Activated CD4-positive, alpha-beta memory T cell treated with anti-CD3 and anti-CD28 coated beads for 36 hours (primary cell): ENCODE measurements at regions not wholly inside any gene's neighbourhood (a gene's known extent, or its start where the extent isn't known, plus 50 kb on each side); places are given as distances from the start of the nearest gene placed in this dataset.
A peak's percentile ranks its signal among the peaks of the same experiment; 100 is the strongest.
"Not testable (repeated sequence)": the region's sequence is repeated elsewhere in the genome, so short reads cannot be mapped to it uniquely, and the experiment has no call there.

Experiments
- CTCF ChIA-PET: fragments of 350-600 bp; sonication (Branson Sonifier 250); formaldehyde crosslinking; loops from one replicate; lab custom pipeline; 2021; ENCODE audit warnings: antibody characterized with exemption, inconsistent platforms; lab: Charles Lee
- POLR2A ChIA-PET: fragments of 350-600 bp; sonication (Branson Sonifier 250); formaldehyde crosslinking; loops from one replicate; lab custom pipeline; 2021; ENCODE audit warnings: antibody characterized with exemption; lab: Charles Lee
- DNase-seq: peaks from one replicate; pipeline ENCODE4 v3.0.0-alpha.2; 2020
- H3K27ac Mint-ChIP-seq: one replicate; pipeline ENCODE4 v1.8.0; 2021; ENCODE audit warnings: mixed read lengths
- H3K27me3 Mint-ChIP-seq: one replicate; pipeline ENCODE4 v1.8.0; 2021; ENCODE audit warnings: mixed read lengths
- H3K36me3 Mint-ChIP-seq: one replicate; pipeline ENCODE4 v1.8.0; 2021; ENCODE audit warnings: mixed read lengths
- H3K4me1 Mint-ChIP-seq: one replicate; pipeline ENCODE4 v1.8.0; 2021; ENCODE audit warnings: low read depth, mixed read lengths
- H3K4me3 Mint-ChIP-seq: one replicate; pipeline ENCODE4 v1.8.0; 2021; ENCODE audit warnings: mild to moderate bottlenecking, mixed read lengths
- H3K9me3 Mint-ChIP-seq: one replicate; pipeline ENCODE4 v1.8.0; 2021; ENCODE audit warnings: mixed read lengths
- intact Hi-C: fragments of 100-400 bp; cut with micrococcal nuclease; formaldehyde crosslinking; loops from one replicate; pipeline ENCODE4 v1.15.1; 2023

DNA sequence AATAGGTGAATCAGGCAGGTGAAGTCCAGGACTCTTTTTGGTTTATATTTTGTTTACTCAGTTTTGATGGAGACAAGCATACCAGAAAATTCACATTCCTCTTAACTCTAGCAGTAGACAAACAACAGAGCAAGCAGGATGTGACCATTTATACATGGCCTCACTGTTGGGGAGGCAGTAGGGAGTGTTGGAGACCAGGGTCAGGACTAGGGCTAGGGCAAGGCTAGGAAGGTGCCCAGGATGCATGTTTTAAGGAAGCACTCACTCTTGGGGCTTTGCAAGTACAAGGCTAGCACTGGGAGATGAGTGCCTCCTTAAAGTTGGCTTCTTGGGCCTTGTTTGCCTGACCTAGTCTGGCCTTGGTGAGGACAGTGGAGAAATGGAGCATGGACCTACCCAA, 84.5 kb upstream of the PLGLB2 start:
- intact Hi-C loops, DNase-seq, H3K4me3 Mint-ChIP-seq, H3K27me3 Mint-ChIP-seq, H3K4me1 Mint-ChIP-seq, H3K9me3 Mint-ChIP-seq, H3K36me3 Mint-ChIP-seq, POLR2A ChIA-PET, H3K27ac Mint-ChIP-seq, CTCF ChIA-PET: not testable (repeated sequence)

DNA sequence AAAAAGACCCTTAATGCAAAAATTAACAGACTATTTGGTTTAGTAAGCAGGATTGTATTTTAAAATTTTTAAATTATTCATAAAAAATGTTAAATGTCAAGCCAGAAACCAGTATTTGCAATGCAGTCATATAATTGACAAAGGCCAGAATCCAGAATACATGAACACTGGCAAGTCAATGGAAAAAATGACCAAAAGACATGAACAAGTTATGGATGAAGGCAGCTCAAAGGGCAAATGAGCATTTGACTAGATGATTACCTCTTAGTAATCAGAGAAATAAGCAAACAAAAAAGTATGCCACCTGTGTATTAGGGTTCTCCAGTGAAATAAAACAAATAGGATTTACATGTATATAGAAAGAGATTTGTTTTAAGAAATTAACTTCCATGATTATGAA, 80.9 kb upstream of the PLGLB2 start:
- H3K9me3 Mint-ChIP-seq, H3K36me3 Mint-ChIP-seq, H3K27ac Mint-ChIP-seq, H3K27me3 Mint-ChIP-seq, CTCF ChIA-PET, H3K4me3 Mint-ChIP-seq, POLR2A ChIA-PET, DNase-seq, H3K4me1 Mint-ChIP-seq, intact Hi-C loops: not testable (repeated sequence)

DNA sequence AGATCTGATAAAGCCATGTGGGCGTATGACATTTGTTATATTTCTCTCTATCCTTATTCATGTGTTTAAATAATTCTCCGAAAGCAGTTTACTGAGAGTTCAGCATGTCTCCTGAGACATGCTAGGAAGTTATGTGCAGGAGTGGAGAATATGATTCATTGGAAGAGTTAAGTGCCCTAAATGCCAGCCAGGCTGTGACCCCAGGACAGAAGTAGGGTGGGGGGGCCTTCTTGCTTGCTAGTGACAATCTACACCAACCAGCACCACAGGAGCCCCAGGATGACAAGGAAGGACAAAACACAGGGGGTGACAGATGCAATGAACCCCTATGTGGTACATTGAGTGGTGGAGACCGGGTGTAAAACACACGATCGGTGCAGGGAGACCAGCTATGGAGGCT, 79.5 kb upstream of the PLGLB2 start:
- DNase-seq, intact Hi-C loops, H3K27me3 Mint-ChIP-seq, POLR2A ChIA-PET, CTCF ChIA-PET, H3K4me3 Mint-ChIP-seq, H3K9me3 Mint-ChIP-seq, H3K27ac Mint-ChIP-seq, H3K4me1 Mint-ChIP-seq, H3K36me3 Mint-ChIP-seq: not testable (repeated sequence)

DNA sequence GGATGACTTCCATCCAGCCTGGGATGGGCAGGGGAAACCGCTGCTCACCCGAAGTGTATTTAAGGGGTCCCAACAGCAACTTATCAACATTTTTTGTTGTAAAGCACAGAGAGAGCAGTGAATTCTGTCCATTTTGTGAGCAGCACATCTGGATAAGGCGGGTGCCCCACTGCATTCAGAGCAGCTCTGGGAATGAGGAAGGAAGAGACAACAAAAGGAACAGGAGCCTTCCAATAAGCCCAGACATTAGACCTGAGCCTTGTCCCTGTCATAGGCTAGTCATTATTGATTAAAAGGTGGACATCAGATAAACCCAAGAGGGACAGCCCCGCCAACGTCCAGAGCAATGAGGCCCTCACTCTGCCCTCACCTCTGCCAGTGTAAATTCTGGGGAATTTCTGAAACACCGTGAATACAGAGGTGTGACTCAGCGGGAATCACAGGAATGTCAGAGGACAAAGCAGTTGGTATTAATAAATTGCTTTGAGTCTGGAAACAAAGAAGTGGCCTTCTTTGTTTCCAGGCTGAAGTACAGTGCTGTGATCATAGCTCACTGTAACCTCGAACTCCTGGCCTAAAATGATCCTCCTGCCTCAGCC, 78.2 kb upstream of the PLGLB2 start:
- H3K27me3 Mint-ChIP-seq, DNase-seq, H3K27ac Mint-ChIP-seq, H3K4me3 Mint-ChIP-seq, CTCF ChIA-PET, intact Hi-C loops, POLR2A ChIA-PET, H3K36me3 Mint-ChIP-seq, H3K4me1 Mint-ChIP-seq, H3K9me3 Mint-ChIP-seq: not testable (repeated sequence)

DNA sequence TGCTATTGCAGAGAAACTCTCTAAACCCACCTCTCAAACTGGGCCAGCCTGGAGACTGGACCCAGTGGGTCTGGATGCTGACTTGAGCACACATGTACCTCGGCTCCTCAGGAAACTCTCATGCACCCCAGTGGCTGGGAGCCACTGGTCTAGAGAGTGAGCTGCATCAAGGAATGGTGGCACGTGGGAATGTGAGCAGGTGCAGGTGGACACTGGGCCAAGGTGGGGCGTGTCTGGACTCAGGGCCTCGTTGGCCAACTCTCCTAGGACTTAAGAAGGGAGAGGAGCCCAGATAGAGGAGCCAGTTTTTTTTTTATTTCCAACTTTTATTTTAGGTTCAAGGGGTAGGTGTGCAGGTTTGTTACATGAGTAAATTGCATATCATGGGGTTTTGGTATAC, 75.5 kb upstream of the PLGLB2 start:
- intact Hi-C loops, POLR2A ChIA-PET, H3K4me1 Mint-ChIP-seq, CTCF ChIA-PET, H3K27ac Mint-ChIP-seq, H3K9me3 Mint-ChIP-seq, H3K36me3 Mint-ChIP-seq, H3K27me3 Mint-ChIP-seq, H3K4me3 Mint-ChIP-seq, DNase-seq: not testable (repeated sequence)

DNA sequence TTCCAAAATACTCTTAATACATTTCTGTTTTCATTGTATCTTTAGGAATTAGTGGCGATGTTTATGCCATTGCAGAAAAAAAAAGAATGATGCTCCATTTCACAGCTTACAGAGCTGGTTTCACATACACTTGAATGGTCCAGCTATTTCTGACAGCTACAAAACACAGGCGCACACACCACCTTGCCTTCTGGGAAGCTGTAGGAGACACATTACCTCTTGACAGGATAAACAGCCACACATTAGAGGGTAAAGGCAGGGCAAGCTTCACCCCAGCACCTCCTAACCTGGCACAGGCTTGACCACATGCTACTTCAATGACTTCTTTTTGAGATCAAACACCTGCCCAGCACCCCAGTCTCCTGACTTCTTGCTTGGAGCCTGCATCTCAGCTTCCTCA, 73.2 kb upstream of the PLGLB2 start:
- CTCF ChIA-PET, H3K27ac Mint-ChIP-seq: not testable (repeated sequence)

DNA sequence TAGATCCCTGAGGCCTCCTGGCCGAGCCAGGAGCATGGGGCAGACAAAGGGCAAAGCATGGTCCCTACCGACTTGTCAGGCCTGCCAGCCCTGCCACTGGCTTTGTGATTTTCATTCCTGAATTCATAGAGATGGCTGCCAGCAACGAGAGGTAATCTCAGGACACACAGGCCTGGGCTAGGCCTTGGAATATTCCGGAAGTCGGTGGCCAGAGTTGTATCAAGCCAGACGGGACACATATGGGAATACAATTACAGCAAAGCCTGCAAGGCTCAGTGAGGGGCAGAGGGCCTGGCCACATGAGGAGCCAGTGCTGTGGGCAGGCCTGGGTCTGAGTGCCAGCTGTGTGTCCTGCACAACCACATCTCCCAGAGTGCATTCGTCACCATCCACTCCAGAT, 72.4 kb upstream of the PLGLB2 start:
- H3K36me3 Mint-ChIP-seq, intact Hi-C loops, H3K4me1 Mint-ChIP-seq, DNase-seq, H3K27ac Mint-ChIP-seq, H3K9me3 Mint-ChIP-seq, H3K4me3 Mint-ChIP-seq, H3K27me3 Mint-ChIP-seq, POLR2A ChIA-PET, CTCF ChIA-PET: not testable (repeated sequence)

More for the DNA sequence above, 73.2 kb upstream of the PLGLB2 start:
- H3K36me3 Mint-ChIP-seq, H3K4me3 Mint-ChIP-seq, H3K9me3 Mint-ChIP-seq, H3K4me1 Mint-ChIP-seq, POLR2A ChIA-PET, intact Hi-C loops, H3K27me3 Mint-ChIP-seq, DNase-seq: not testable (repeated sequence)

DNA sequence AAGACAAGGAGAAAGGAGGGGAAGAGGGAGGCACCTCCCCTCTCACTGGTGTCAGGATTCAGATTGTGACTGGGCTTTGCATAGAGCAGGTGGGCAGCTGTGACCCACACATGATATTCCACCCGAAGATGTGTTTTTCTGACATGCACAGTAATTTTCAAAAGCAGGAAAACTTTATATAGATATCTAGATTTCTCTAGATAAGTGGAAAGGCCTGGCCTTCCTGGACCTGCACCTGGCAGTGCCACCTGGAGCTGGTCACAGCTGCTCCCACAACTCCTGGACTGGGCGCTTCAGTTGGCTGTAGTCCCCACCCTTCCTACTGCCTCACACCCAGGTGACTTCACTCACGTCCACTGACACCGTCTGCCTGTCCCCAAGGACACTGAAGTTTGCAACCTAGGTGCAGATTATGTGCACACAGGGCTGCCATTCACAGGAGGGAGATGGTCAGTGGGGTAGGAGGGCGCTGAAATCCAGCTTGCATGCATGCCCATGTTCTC, 70.4 kb upstream of the PLGLB2 start:
- H3K36me3 Mint-ChIP-seq, intact Hi-C loops, H3K4me1 Mint-ChIP-seq, DNase-seq, H3K27me3 Mint-ChIP-seq, CTCF ChIA-PET, H3K9me3 Mint-ChIP-seq, POLR2A ChIA-PET, H3K27ac Mint-ChIP-seq, H3K4me3 Mint-ChIP-seq: not testable (repeated sequence)

DNA sequence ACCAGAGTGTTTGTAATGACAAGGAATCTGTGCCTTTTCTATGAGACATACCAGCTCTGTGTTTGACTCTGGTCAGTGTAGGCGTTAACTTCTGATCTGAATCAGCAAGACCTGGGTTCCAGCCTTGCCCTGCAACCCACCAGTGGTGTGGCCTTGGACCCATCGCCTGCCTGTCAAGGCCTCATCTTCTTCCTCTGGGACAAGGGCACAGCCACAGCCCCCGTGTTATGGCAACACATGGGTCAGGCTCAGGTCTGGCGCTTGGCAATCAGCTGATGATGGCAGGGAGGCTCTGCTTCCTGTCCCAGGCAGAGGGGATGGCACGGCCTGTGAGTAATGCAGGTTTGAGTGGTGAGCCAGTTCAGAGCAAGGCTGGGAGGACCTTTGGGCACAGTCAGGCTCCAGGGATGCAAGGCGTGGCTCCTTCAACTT, 69.1 kb upstream of the PLGLB2 start:
- H3K27ac Mint-ChIP-seq, H3K36me3 Mint-ChIP-seq, CTCF ChIA-PET, H3K4me3 Mint-ChIP-seq, H3K27me3 Mint-ChIP-seq, H3K4me1 Mint-ChIP-seq, H3K9me3 Mint-ChIP-seq, POLR2A ChIA-PET, intact Hi-C loops: not testable (repeated sequence)
- DNase-seq = peak; percentile 23

DNA sequence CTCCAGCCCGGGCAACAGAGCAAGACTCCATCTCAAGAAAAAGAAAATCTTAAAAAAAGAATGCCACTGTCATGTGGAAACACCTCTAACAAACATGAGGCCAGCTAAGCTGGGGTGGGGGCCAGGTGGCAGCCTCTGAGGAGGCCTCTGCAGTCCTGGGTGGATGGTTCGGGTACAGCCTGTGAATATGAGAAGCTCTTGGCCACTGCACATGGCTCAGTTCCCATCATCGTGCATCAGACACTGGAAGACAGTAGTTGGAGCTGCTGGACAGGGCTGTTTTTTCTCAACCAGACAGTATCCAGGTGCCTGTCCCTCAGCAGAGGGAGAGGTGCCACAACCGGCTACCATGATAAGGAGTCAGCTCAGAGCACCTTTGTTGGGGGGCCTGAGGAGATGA, 67.9 kb upstream of the PLGLB2 start:
- intact Hi-C loops, H3K36me3 Mint-ChIP-seq, DNase-seq, H3K9me3 Mint-ChIP-seq, CTCF ChIA-PET, H3K27me3 Mint-ChIP-seq, H3K27ac Mint-ChIP-seq, H3K4me3 Mint-ChIP-seq, POLR2A ChIA-PET, H3K4me1 Mint-ChIP-seq: not testable (repeated sequence)

DNA sequence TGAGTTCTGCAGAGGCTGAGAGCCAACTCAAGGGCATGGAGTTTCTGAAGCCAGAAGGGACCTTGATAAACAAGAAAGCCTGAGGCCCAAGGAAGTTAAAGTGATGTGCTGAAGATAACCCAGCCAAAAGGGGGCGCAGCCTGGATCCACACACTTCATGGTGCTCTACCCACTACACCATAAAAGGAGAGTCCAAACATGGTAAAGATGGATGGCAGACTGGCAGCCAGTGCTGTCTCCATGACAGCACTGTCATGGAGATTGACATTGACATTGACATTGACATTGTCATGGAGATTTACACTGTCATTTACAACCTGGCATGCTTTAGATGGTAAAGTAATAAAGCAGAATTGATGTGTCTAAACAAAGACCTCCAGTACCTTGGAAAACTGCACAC, 67.2 kb upstream of the PLGLB2 start:
- H3K4me1 Mint-ChIP-seq, DNase-seq, H3K4me3 Mint-ChIP-seq, CTCF ChIA-PET, H3K9me3 Mint-ChIP-seq, H3K27ac Mint-ChIP-seq, H3K27me3 Mint-ChIP-seq, POLR2A ChIA-PET, intact Hi-C loops, H3K36me3 Mint-ChIP-seq: not testable (repeated sequence)

DNA sequence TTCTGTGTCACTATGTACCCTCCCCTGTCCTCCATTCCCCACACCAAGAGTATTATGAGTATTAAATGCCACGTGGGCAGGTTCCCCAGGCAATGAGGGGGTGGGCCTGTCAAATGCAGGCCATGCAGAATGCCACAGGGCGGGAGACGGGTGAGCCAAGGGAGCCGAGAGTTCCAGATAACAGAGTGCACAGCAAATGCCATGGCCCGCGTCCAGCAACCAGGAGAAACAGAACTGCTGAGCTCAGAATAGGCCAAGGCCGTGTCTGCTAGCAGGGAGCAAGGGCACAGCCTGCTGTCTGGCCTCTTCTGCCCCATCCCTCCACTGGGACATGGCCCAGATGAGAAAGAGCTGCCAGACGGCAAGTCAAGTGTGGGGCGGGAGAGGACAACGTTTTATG, 64.4 kb upstream of the PLGLB2 start:
- DNase-seq, H3K27ac Mint-ChIP-seq, intact Hi-C loops, H3K4me3 Mint-ChIP-seq, POLR2A ChIA-PET, CTCF ChIA-PET, H3K4me1 Mint-ChIP-seq, H3K9me3 Mint-ChIP-seq, H3K27me3 Mint-ChIP-seq, H3K36me3 Mint-ChIP-seq: not testable (repeated sequence)

DNA sequence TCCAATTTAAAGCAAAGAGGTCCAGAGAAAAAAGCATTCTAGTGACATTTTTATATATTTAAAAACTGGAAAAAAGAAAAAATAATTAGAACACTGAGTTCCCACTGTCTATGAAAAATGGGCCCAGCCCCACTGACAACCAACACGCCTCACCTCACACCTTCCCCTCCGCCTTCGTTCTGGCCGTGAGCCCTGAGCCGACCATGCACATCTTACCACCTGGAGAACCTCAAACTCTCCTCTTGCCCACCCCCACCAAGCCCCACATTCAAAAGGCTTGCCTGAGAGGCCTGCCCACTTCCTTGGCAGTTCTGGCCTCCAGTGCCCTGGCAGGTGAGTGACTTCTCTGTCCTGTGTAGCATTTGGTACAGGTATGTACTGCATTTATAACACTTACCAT, 63.9 kb upstream of the PLGLB2 start:
- POLR2A ChIA-PET, H3K9me3 Mint-ChIP-seq, H3K4me3 Mint-ChIP-seq, H3K27ac Mint-ChIP-seq, intact Hi-C loops, DNase-seq, H3K4me1 Mint-ChIP-seq, H3K27me3 Mint-ChIP-seq, CTCF ChIA-PET, H3K36me3 Mint-ChIP-seq: not testable (repeated sequence)
